Activated T-helper 2 cell treated with anti-CD3 and anti-CD28 coated beads, Interferon-gamma antibody, Interleukin-2, Interleukin-4, amounts not matched to agents 10 μg/mL and 5 μg/mL and 100 μg/mL, durations not matched to agents 14 hours and 24 hours and 36 hours (primary cell): ENCODE measurements at regions not wholly inside any gene's neighbourhood (a gene's known extent, or its start where the extent isn't known, plus 50 kb on each side); places are given as distances from the start of the nearest gene placed in this dataset.

Experiments used
- DNase-seq: peaks from one replicate; pipeline ENCODE4 v3.0.0; 2021; ENCODE audit warnings: low spot score
- H3K27ac Mint-ChIP-seq: one replicate; pipeline ENCODE4 v1.8.0; 2021; ENCODE audit warnings: mixed read lengths
- H3K27me3 Mint-ChIP-seq: one replicate; pipeline ENCODE4 v1.8.0; 2021; ENCODE audit warnings: low read depth, mixed read lengths
- H3K36me3 Mint-ChIP-seq: one replicate; pipeline ENCODE4 v1.8.0; 2021; ENCODE audit warnings: low read depth, mixed read lengths
- H3K4me1 Mint-ChIP-seq: one replicate; pipeline ENCODE4 v1.8.0; 2021; ENCODE audit warnings: low read depth, mixed read lengths
- H3K4me3 Mint-ChIP-seq: one replicate; pipeline ENCODE4 v1.8.0; 2021; ENCODE audit warnings: low read depth, mild to moderate bottlenecking, moderate library complexity, mixed read lengths
- H3K9me3 Mint-ChIP-seq: one replicate; pipeline ENCODE4 v1.8.0; 2021; ENCODE audit warnings: mixed read lengths
- intact Hi-C: fragments of 100-400 bp; cut with micrococcal nuclease; formaldehyde crosslinking; loops from one replicate; pipeline ENCODE4 v1.15.1; 2023

DNA sequence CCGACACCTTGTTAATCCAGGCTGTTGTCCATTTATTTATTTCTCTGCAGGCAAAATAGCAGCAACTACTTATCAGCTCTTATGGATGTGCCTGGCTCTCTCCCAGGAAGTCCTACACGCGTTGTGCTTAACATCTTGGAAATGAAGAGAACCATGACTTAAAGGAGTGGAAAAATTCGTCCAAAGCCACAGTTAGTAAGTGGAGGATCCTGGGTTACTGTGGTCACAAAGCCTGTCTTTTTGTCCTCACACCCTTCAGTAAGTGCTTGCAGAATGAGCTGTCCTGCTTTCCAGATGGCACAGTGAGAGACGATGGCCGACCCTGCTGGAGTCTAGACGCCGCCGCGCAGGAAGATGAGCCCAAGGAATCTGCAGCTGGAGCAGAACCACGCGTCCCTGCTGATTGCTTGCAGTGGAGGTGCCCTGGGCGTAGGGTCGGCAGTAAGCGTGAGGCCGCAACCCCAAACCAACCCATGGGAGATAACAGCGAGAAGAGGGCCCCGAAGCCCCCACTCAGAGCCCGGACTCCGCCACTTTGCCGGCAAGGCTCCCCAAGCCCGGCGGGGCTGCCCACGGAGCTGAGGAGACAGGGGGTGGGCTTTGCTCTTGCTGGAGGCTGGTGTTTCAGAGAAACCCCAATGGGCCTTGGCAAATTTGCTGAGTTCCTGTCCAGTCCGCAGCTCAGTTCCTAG, 178.6 kb downstream of the CXCL12 start:
- Mint-ChIP-seq H3K4me3 (no peak overlapping the region), H3K4me1 (no peaks in the 10 kb centered on the region), H3K27ac (no peak overlapping the region), H3K27me3 (peaks cover 2% of the 10 kb centered on the region), H3K9me3 (no peaks in the 10 kb centered on the region), H3K36me3 (no peaks in the 10 kb centered on the region)
- no peak for DNase-seq
- intact Hi-C loops = no loop called here

GRCh38 chr10:44205067-44205466, 179.8 kb downstream of the CXCL12 start:
- Mint-ChIP-seq H3K36me3 (no peaks in the 10 kb centered on the region), H3K4me1 (no peaks in the 10 kb centered on the region), H3K27ac (no peak overlapping the region), H3K9me3 (no peaks in the 10 kb centered on the region), H3K4me3 (no peak overlapping the region), H3K27me3 (no peaks in the 10 kb centered on the region)
- intact Hi-C loops = no loop called here
- no peak for DNase-seq

DNA sequence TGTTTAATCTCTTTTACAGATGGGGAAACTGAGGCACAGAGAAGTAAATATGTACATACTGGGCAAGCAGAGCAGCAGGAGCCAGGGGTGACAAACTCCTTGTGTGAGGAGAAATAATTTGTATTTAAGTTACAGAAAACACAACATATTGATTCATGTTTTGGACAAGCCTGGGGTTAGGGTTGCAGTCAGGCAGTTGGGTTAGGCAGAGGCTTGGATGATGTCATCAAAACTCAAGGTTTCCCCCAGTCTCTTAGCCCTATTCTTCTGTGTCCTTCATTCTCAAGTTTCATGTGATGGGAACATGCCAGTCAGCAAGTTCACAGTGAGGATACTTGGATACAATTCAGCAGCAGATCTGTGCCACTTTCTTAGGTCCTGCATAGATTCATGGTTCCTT, 181.4 kb downstream of the CXCL12 start:
- Mint-ChIP-seq H3K4me1 (no peaks in the 10 kb centered on the region), H3K9me3 (no peaks in the 10 kb centered on the region), H3K27ac (no peak overlapping the region), H3K27me3 (no peaks in the 10 kb centered on the region), H3K4me3 (no peak overlapping the region), H3K36me3 (no peaks in the 10 kb centered on the region)
- no peak for DNase-seq
- intact Hi-C loops = no loop called here

- H3K4me3 Mint-ChIP-seq = no peak overlapping the region
- H3K36me3 Mint-ChIP-seq = no peaks in the 10 kb centered on the region
- no peaks in the 10 kb centered on the region for H3K9me3 Mint-ChIP-seq
- H3K4me1 Mint-ChIP-seq = no peaks in the 10 kb centered on the region
- H3K27me3 Mint-ChIP-seq = no peaks in the 10 kb centered on the region
- no peak for DNase-seq
- no peak overlapping the region for H3K27ac Mint-ChIP-seq
- intact Hi-C loops = no loop called here
Measured at GRCh38 chr10:44202952-44203351, 181.9 kb downstream of the CXCL12 start.

DNA sequence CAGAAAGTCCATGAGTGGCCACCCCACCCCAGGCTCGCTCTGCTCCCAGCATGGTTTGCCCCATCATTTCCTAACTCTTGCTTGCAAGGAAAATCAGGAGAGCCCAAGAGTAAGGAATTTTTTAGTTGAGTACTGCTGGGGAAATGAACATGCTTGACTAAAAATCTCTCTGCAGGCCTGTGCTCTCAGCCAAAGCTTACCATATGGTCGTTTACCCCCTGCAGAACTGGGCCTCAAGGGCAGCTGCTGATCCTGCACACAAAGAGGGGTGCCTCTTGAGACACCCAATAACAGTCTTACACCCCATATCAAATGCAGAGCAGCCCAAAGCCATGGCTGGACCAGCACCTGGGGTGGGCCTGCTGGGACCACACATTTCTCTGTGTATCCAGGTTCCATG, 183.2 kb downstream of the CXCL12 start:
- intact Hi-C loops = no loop called here
- Mint-ChIP-seq H3K4me1 (no peaks in the 10 kb centered on the region), H3K36me3 (no peaks in the 10 kb centered on the region), H3K27ac (no peak overlapping the region), H3K4me3 (no peak overlapping the region), H3K27me3 (no peaks in the 10 kb centered on the region), H3K9me3 (no peaks in the 10 kb centered on the region)
- DNase-seq = no peak

DNA sequence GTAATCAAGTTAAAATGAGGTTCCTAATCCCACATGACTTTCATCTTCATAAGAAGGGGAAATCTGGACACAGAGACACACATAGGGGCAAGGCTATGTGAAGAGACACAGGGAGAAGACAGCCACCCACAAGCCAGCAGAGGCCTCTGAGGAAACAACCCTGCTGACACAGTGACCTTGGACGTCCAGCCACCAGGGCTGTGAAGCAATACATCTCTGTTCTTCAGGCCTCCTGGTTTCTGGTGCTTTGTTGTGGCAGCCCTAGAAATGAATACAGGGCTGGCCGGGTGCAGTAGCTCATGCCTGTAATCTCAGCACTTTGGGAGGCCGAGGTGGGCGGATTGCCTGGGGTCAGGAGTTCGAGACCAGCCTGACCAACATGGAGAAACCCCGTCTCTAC, 183.9 kb downstream of the CXCL12 start:
- no peak for DNase-seq
- Mint-ChIP-seq H3K27me3 (no peaks in the 10 kb centered on the region), H3K4me3 (no peak overlapping the region), H3K4me1 (no peaks in the 10 kb centered on the region), H3K27ac (no peak overlapping the region), H3K36me3 (no peaks in the 10 kb centered on the region), H3K9me3 (no peaks in the 10 kb centered on the region)
- intact Hi-C loops = no loop called here

DNA sequence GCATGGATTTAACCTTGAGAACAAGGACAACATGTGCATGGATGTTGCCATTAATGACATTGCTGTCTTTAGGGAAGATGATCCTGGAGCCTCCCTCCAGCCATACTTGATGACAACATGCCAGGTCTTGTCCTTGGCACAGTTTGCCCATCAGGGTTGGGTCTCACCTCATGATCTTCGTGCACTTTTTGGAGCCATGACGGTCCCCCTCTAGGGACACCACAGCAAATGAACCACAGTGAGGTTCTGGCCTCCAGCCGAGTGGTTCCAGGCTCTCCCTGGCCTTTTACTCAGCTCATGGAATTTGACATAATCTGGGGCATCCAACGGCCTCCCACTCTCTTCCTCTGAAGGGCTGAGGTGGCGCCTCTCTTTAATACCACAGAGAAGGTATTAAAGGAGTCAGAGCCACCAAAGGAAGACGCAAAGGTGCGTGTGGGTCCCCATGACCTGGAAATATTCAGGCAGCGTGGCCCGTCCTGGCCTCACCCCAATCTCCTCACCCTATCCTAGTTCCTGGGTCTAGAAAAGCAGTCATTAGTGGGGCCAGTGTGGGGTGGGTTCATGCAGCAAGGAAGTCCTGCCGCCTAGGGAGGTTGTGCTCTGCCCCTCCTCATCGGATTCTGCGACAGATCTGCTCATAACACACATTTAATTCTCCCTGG, 184.8 kb downstream of the CXCL12 start:
- Mint-ChIP-seq H3K36me3 (no peaks in the 10 kb centered on the region), H3K27ac (no peak overlapping the region), H3K27me3 (no peaks in the 10 kb centered on the region), H3K9me3 (no peaks in the 10 kb centered on the region), H3K4me3 (no peak overlapping the region), H3K4me1 (no peaks in the 10 kb centered on the region)
- no peak for DNase-seq
- intact Hi-C loops = no loop called here

GRCh38 chr10:44199267-44199666, 185.6 kb downstream of the CXCL12 start:
- no peaks in the 10 kb centered on the region for H3K9me3 Mint-ChIP-seq
- no peak overlapping the region for H3K27ac Mint-ChIP-seq
- intact Hi-C loops = no loop called here

GRCh38 chr10:44198780-44199097, 186.2 kb downstream of the CXCL12 start:
- Mint-ChIP-seq H3K9me3 (no peaks in the 10 kb centered on the region), H3K4me3 (no peak overlapping the region), H3K27me3 (no peaks in the 10 kb centered on the region), H3K4me1 (no peaks in the 10 kb centered on the region), H3K27ac (no peak overlapping the region), H3K36me3 (no peaks in the 10 kb centered on the region)
- intact Hi-C loops = no loop called here
- DNase-seq = no peak

More at GRCh38 chr10:44199267-44199666, 185.6 kb downstream of the CXCL12 start:
- Mint-ChIP-seq H3K36me3 (no peaks in the 10 kb centered on the region), H3K4me3 (no peak overlapping the region), H3K4me1 (no peaks in the 10 kb centered on the region), H3K27me3 (no peaks in the 10 kb centered on the region)
- no peak for DNase-seq

DNA sequence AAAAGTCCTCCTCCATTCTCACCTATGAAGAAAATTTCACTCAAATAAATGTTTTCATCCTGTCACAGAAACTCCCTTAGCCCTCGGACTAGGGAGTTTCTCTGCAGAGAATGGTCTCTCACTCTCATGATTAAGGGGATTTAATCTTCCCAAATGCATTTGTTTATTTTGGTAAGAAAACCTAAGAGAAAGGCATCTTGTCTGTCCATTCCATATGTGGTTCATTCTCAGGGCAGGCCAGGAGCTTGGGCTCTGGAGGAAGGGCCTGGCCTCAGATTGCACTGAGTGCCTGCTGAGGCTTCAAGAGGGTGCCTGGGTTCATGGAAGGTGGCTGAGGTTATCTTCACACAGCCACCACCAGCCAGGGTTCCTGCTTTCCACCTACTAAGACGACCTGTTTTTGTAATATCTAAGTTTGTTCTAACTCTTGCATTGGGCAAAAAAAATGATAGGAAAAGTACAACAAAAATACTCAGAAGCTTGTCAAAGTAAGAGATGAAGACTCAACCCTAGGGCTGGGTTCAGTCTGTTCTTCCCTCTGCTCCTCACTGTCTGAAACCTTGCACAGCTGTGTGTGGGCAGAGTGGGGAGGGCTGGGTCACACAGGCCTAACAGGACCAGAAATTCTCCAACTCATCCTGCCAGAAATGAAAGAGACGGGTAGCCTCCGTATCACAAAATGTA, 186.7 kb downstream of the CXCL12 start:
- Mint-ChIP-seq H3K27me3 (no peaks in the 10 kb centered on the region), H3K9me3 (no peaks in the 10 kb centered on the region), H3K4me1 (no peaks in the 10 kb centered on the region), H3K4me3 (no peak overlapping the region), H3K27ac (no peak overlapping the region), H3K36me3 (no peaks in the 10 kb centered on the region)
- intact Hi-C loops = no loop called here
- no peak for DNase-seq

DNA sequence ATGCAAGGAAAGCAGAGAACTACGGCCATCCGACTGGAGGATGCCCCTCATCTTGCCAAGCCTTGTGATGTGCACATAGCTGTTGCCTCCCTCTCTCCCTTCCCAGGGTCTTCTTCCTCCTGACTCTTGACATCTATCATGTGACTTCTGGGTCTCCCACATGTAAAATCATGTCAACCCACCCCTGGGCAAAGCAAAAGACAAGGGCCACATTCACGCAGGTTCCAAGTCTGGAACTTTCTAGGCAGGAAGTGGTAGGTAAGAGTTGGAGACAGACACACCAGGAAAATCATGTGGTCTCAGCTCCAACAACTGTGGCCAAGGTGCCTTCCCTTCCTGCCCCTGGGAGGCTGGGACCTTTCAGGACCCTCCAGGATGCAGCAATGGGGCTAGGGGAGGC, 187.3 kb downstream of the CXCL12 start:
- no peak for DNase-seq
- intact Hi-C loops = no loop called here
- Mint-ChIP-seq H3K27me3 (no peaks in the 10 kb centered on the region), H3K27ac (no peak overlapping the region), H3K4me1 (no peaks in the 10 kb centered on the region), H3K9me3 (no peaks in the 10 kb centered on the region), H3K36me3 (no peaks in the 10 kb centered on the region), H3K4me3 (no peak overlapping the region)

GRCh38 chr10:44196336-44196735, 188.6 kb downstream of the CXCL12 start:
- DNase-seq = no peak
- Mint-ChIP-seq H3K36me3 (no peaks in the 10 kb centered on the region), H3K9me3 (no peaks in the 10 kb centered on the region), H3K4me1 (no peaks in the 10 kb centered on the region), H3K27ac (no peak overlapping the region), H3K4me3 (no peak overlapping the region), H3K27me3 (no peaks in the 10 kb centered on the region)
- intact Hi-C loops = no loop called here

DNA sequence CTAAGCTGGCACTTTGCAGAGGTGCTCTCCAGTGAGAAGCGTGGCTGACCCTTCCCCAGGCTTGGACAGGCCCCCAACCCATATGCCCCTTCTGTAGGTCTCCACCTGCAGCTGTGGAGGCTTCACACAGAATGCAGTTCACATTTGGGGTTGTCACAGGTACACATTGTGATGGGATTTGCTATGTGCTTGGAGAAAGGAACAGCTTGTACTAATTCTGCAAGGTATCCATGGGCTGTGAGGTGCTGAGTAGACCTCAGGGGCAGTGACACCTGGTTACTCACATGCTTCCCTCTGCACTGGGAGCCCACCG, 188.9 kb downstream of the CXCL12 start:
- DNase-seq = no peak
- intact Hi-C loops = no loop called here
- H3K4me3 Mint-ChIP-seq = no peak overlapping the region
- no peak overlapping the region for H3K27ac Mint-ChIP-seq
- H3K9me3 Mint-ChIP-seq = no peaks in the 10 kb centered on the region
- no peaks in the 10 kb centered on the region for H3K36me3 Mint-ChIP-seq
- no peaks in the 10 kb centered on the region for H3K27me3 Mint-ChIP-seq
- H3K4me1 Mint-ChIP-seq = no peaks in the 10 kb centered on the region
